Gastroesophageal sphincter (tissue), 3 donors: ENCODE measurements at regions not wholly inside any gene's neighbourhood (a gene's known extent, or its start where the extent isn't known, plus 50 kb on each side); places are given as distances from the start of the nearest gene placed in this dataset.

Experiments
- EP300 ChIP-seq: sonication (generic); formaldehyde crosslinking; IDR thresholded peaks from one replicate; pipeline ENCODE4 v1.6.1; 2017; ENCODE audit warnings: antibody characterized with exemption, mild to moderate bottlenecking
- POLR2AphosphoS5 ChIP-seq: sonication (generic); formaldehyde crosslinking; IDR thresholded peaks from one replicate; pipeline ENCODE4 v1.6.1; 2017; ENCODE audit warnings: antibody characterized with exemption
- TF ChIP-seq, protein P1 (sequence below), 4 experiments: fragments of 200-600 bp in 2 of 4; fragments of 450-650 bp in 2 of 4; sonication (generic) in 1 of 4; IDR thresholded peaks; one replicate each; pipeline ENCODE4 v1.5.1; 2017 to 2019; ENCODE audit warnings: antibody characterized with exemption in 4 of 4, mild to moderate bottlenecking in 2 of 4, moderate library complexity in 2 of 4

DNA sequence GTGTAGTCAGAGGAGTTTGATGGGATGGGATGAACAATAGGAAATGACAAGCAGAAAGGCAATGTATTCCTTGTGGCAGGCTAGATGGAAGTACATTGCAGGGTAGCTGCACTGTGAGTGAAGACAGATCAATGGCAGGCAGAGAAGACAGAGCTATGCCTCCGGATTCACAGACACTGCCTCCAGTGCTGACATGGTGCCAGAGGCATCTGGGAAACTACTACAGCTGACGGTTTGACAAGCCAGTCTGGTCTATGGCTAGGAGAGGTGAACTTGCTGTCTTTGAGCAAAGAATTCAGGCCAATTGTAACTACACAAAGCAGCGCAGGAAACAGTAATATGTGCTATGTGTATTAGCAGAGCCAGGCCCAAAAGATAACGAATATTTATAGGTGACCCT is 193.5 kb downstream of the DIO2 start:
- TF ChIP-seq, protein P1, sequence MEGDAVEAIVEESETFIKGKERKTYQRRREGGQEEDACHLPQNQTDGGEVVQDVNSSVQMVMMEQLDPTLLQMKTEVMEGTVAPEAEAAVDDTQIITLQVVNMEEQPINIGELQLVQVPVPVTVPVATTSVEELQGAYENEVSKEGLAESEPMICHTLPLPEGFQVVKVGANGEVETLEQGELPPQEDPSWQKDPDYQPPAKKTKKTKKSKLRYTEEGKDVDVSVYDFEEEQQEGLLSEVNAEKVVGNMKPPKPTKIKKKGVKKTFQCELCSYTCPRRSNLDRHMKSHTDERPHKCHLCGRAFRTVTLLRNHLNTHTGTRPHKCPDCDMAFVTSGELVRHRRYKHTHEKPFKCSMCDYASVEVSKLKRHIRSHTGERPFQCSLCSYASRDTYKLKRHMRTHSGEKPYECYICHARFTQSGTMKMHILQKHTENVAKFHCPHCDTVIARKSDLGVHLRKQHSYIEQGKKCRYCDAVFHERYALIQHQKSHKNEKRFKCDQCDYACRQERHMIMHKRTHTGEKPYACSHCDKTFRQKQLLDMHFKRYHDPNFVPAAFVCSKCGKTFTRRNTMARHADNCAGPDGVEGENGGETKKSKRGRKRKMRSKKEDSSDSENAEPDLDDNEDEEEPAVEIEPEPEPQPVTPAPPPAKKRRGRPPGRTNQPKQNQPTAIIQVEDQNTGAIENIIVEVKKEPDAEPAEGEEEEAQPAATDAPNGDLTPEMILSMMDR (IDR thresholded peaks at IDR 0.05): no peak
- TF ChIP-seq EP300 (no peak), POLR2AphosphoS5 (no peak)
